ENCODE measurements at regions not wholly inside any gene's neighbourhood (a gene's known extent, or its start where the extent isn't known, plus 50 kb on each side); places are given as distances from the start of the nearest gene placed in this dataset.

GRCh38 chr3:13702286-13702685 is 153.4 kb downstream of the FBLN2 start:
- ChIA-PET POLR2A (no interaction called here), CTCF (no interaction called here)
- TF ChIP-seq AR (CRISPR knock-in tag; IDR thresholded peaks at IDR 0.05), result no peak
- TF ChIP-seq GABPB1 (CRISPR knock-in tag; IDR thresholded peaks at IDR 0.05), result no peak
- TF ChIP-seq ZNF317 (CRISPR knock-in tag; IDR thresholded peaks at IDR 0.05; ENCODE audit: borderline replicate concordance, low read depth), result no peak
- no peak for TF ChIP-seq SMAD4 (CRISPR knock-in tag; IDR thresholded peaks at IDR 0.05)
- TF ChIP-seq ZNF121 (CRISPR knock-in tag; IDR thresholded peaks at IDR 0.05), result no peak
- TF ChIP-seq TEAD4 (CRISPR knock-in tag; IDR thresholded peaks at IDR 0.05), result no peak
- TF ChIP-seq, protein P1, sequence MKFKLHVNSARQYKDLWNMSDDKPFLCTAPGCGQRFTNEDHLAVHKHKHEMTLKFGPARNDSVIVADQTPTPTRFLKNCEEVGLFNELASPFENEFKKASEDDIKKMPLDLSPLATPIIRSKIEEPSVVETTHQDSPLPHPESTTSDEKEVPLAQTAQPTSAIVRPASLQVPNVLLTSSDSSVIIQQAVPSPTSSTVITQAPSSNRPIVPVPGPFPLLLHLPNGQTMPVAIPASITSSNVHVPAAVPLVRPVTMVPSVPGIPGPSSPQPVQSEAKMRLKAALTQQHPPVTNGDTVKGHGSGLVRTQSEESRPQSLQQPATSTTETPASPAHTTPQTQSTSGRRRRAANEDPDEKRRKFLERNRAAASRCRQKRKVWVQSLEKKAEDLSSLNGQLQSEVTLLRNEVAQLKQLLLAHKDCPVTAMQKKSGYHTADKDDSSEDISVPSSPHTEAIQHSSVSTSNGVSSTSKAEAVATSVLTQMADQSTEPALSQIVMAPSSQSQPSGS (CRISPR knock-in tag; IDR thresholded peaks at IDR 0.05; ENCODE audit: borderline replicate concordance, low read depth), result no peak
- TF ChIP-seq SMAD3 (CRISPR knock-in tag; IDR thresholded peaks at IDR 0.05; ENCODE audit: borderline replicate concordance), result no peak
- ATAC-seq (no peak), DNase-seq (ENCODE audit: low spot score) (no peak)
- no peak overlapping the region for H3K4me3 Mint-ChIP-seq
- H3K36me3 Mint-ChIP-seq, result peaks cover 5% of the 10 kb centered on the region; the same call in 1 of the 2 replicates
- peaks cover 20% of the 10 kb centered on the region for H3K27me3 Mint-ChIP-seq (ENCODE audit: low read depth)
- H3K9me3 Mint-ChIP-seq, result peaks cover 49% of the 10 kb centered on the region
- H3K4me1 Mint-ChIP-seq, result peaks cover 28% of the 10 kb centered on the region
- no peak overlapping the region for H3K27ac Mint-ChIP-seq

DNA sequence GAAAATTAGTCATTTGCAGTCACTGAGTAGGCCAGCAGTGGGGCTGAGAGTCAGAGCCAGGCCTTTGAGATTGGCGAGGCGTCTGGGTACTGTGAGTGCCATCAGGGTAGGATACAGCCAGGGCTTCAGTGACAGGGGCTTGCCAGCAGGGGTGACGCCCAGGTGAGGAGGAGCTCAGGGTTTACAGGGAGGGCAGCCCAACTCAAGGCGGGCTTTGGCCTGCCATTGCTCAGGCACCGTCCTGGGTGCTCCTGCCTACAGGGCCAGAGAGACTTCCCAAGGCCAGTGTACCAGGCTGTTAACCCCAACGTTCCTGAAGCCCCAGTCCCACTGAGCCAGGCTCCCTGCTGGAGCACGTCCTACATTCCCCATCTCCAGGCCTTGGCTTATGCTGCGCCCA is 152.0 kb downstream of the FBLN2 start:
- H3K4me1 Mint-ChIP-seq, result peaks cover 28% of the 10 kb centered on the region
- DNase-seq (ENCODE audit: low spot score), result no peak
- CTCF ChIA-PET, result interaction anchor here (0.7 to 3.3 kb wide), 7 partner anchors 15 to 184 kb away, joined by 3 to 16 read pairs (median 4); partner anchors contain the start of gene WNT7A
- H3K9me3 Mint-ChIP-seq, result peaks cover 35% of the 10 kb centered on the region
- TF ChIP-seq ATF1 (CRISPR knock-in tag; IDR thresholded peaks at IDR 0.05), result 0 out of 2 replicates have a peak, but pooled peaks have one; percentile 18
- TF ChIP-seq, protein P2, sequence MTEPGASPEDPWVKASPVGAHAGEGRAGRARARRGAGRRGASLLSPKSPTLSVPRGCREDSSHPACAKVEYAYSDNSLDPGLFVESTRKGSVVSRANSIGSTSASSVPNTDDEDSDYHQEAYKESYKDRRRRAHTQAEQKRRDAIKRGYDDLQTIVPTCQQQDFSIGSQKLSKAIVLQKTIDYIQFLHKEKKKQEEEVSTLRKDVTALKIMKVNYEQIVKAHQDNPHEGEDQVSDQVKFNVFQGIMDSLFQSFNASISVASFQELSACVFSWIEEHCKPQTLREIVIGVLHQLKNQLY (CRISPR knock-in tag; IDR thresholded peaks at IDR 0.05), result no peak
- H3K36me3 Mint-ChIP-seq, result peaks cover 5% of the 10 kb centered on the region; the same call in 1 of the 2 replicates
- H3K4me3 Mint-ChIP-seq, result no peak overlapping the region
- 0 out of 2 replicates have a peak, but pooled peaks have one; percentile 18 for ATAC-seq
- POLR2A ChIA-PET, result no interaction called here
- H3K27ac Mint-ChIP-seq, result no peak overlapping the region
- peaks cover 15% of the 10 kb centered on the region for H3K27me3 Mint-ChIP-seq (ENCODE audit: low read depth)

GRCh38 chr3:13700362-13700761 is 151.4 kb downstream of the FBLN2 start:
- peaks cover 10% of the 10 kb centered on the region for H3K27me3 Mint-ChIP-seq (ENCODE audit: low read depth)
- no peak overlapping the region for H3K4me3 Mint-ChIP-seq
- ChIA-PET CTCF (interaction anchor here (0.6 to 3.3 kb wide), 9 partner anchors 14 to 608 kb away, joined by 3 to 16 read pairs (median 4); partner anchors contain the start of gene WNT7A), POLR2A (no interaction called here)
- peaks cover 30% of the 10 kb centered on the region for H3K9me3 Mint-ChIP-seq
- H3K4me1 Mint-ChIP-seq, result peaks cover 28% of the 10 kb centered on the region
- peaks cover 5% of the 10 kb centered on the region; the same call in 1 of the 2 replicates for H3K36me3 Mint-ChIP-seq
- DNase-seq (ENCODE audit: low spot score), result peak; percentile 54
- no peak overlapping the region for H3K27ac Mint-ChIP-seq
- peak; percentile 83 for ATAC-seq
- TF ChIP-seq RORB (CRISPR knock-in tag; IDR thresholded peaks at IDR 0.05), result no peak
- TF ChIP-seq, protein P3, sequence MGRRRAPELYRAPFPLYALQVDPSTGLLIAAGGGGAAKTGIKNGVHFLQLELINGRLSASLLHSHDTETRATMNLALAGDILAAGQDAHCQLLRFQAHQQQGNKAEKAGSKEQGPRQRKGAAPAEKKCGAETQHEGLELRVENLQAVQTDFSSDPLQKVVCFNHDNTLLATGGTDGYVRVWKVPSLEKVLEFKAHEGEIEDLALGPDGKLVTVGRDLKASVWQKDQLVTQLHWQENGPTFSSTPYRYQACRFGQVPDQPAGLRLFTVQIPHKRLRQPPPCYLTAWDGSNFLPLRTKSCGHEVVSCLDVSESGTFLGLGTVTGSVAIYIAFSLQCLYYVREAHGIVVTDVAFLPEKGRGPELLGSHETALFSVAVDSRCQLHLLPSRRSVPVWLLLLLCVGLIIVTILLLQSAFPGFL (CRISPR knock-in tag; IDR thresholded peaks at IDR 0.05; ENCODE audit: borderline replicate concordance), result no peak
- no peak for TF ChIP-seq PRRX2 (CRISPR knock-in tag; IDR thresholded peaks at IDR 0.05)
- no peak for TF ChIP-seq RELA (CRISPR knock-in tag; IDR thresholded peaks at IDR 0.05; ENCODE audit: borderline replicate concordance)
- TF ChIP-seq, protein P4, sequence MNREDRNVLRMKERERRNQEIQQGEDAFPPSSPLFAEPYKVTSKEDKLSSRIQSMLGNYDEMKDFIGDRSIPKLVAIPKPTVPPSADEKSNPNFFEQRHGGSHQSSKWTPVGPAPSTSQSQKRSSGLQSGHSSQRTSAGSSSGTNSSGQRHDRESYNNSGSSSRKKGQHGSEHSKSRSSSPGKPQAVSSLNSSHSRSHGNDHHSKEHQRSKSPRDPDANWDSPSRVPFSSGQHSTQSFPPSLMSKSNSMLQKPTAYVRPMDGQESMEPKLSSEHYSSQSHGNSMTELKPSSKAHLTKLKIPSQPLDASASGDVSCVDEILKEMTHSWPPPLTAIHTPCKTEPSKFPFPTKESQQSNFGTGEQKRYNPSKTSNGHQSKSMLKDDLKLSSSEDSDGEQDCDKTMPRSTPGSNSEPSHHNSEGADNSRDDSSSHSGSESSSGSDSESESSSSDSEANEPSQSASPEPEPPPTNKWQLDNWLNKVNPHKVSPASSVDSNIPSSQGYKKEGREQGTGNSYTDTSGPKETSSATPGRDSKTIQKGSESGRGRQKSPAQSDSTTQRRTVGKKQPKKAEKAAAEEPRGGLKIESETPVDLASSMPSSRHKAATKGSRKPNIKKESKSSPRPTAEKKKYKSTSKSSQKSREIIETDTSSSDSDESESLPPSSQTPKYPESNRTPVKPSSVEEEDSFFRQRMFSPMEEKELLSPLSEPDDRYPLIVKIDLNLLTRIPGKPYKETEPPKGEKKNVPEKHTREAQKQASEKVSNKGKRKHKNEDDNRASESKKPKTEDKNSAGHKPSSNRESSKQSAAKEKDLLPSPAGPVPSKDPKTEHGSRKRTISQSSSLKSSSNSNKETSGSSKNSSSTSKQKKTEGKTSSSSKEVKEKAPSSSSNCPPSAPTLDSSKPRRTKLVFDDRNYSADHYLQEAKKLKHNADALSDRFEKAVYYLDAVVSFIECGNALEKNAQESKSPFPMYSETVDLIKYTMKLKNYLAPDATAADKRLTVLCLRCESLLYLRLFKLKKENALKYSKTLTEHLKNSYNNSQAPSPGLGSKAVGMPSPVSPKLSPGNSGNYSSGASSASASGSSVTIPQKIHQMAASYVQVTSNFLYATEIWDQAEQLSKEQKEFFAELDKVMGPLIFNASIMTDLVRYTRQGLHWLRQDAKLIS (CRISPR knock-in tag; IDR thresholded peaks at IDR 0.05; ENCODE audit: borderline replicate concordance), result no peak
- TF ChIP-seq, protein P5, sequence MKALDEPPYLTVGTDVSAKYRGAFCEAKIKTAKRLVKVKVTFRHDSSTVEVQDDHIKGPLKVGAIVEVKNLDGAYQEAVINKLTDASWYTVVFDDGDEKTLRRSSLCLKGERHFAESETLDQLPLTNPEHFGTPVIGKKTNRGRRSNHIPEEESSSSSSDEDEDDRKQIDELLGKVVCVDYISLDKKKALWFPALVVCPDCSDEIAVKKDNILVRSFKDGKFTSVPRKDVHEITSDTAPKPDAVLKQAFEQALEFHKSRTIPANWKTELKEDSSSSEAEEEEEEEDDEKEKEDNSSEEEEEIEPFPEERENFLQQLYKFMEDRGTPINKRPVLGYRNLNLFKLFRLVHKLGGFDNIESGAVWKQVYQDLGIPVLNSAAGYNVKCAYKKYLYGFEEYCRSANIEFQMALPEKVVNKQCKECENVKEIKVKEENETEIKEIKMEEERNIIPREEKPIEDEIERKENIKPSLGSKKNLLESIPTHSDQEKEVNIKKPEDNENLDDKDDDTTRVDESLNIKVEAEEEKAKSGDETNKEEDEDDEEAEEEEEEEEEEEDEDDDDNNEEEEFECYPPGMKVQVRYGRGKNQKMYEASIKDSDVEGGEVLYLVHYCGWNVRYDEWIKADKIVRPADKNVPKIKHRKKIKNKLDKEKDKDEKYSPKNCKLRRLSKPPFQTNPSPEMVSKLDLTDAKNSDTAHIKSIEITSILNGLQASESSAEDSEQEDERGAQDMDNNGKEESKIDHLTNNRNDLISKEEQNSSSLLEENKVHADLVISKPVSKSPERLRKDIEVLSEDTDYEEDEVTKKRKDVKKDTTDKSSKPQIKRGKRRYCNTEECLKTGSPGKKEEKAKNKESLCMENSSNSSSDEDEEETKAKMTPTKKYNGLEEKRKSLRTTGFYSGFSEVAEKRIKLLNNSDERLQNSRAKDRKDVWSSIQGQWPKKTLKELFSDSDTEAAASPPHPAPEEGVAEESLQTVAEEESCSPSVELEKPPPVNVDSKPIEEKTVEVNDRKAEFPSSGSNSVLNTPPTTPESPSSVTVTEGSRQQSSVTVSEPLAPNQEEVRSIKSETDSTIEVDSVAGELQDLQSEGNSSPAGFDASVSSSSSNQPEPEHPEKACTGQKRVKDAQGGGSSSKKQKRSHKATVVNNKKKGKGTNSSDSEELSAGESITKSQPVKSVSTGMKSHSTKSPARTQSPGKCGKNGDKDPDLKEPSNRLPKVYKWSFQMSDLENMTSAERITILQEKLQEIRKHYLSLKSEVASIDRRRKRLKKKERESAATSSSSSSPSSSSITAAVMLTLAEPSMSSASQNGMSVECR (CRISPR knock-in tag; IDR thresholded peaks at IDR 0.05; ENCODE audit: borderline replicate concordance), result no peak
- no peak for TF ChIP-seq ZNF396 (CRISPR knock-in tag; IDR thresholded peaks at IDR 0.05; ENCODE audit: borderline replicate concordance)
